CD4-positive, alpha-beta T cell (primary cell): ENCODE measurements at regions not wholly inside any gene's neighbourhood (a gene's known extent, or its start where the extent isn't known, plus 50 kb on each side); places are given as distances from the start of the nearest gene placed in this dataset.

Experiments used
- ATAC-seq: fragments of 200-7000 bp; cut with Tn5 transposase; one replicate; pipeline ENCODE4 v1.10.0; 2022; ENCODE audit warnings: mild to moderate bottlenecking; ENCODE audit not compliant: poor library complexity
- CTCF ChIA-PET: fragments of 350-600 bp; sonication (Branson Sonifier 250); formaldehyde crosslinking; loops from one replicate; lab custom pipeline; 2021; ENCODE audit warnings: antibody characterized with exemption, inconsistent platforms; lab: Charles Lee
- POLR2A ChIA-PET: fragments of 350-600 bp; sonication (Branson Sonifier 250); formaldehyde crosslinking; loops from one replicate; lab custom pipeline; 2021; ENCODE audit warnings: antibody characterized with exemption, inconsistent platforms; lab: Charles Lee
- DNase-seq, 14 experiments: peaks; one replicate each; pipeline ENCODE4 v3.0.0-alpha.2; 2013 to 2020; ENCODE audit warnings: mixed read lengths in 2 of 14
- H3K27ac ChIP-seq, 2 donors: one replicate each; pipeline versions ENCODE4 v1.5.1 to v1.7.0; 2013; ENCODE audit warnings: low read length in 2 of 2, low read depth in 1 of 2, mild to moderate bottlenecking in 1 of 2
- H3K27me3 ChIP-seq, 2 experiments: 1 replicate in 1 of 2; 2 replicates in 1 of 2; pipeline versions ENCODE4 v1.6.1 to v1.7.0; 2013; ENCODE audit warnings: low read length in 2 of 2, control low read depth in 1 of 2, mild to moderate bottlenecking in 1 of 2, moderate library complexity in 1 of 2; ENCODE audit not compliant: insufficient read depth in 2 of 2, control insufficient read depth in 1 of 2
- H3K36me3 ChIP-seq: one replicate; pipeline ENCODE4 v1.6.1; 2013; ENCODE audit warnings: low read length, control low read depth; ENCODE audit not compliant: insufficient read depth
- H3K4me1 ChIP-seq: one replicate; pipeline ENCODE4 v1.6.1; 2013; ENCODE audit warnings: low read length, control low read depth; ENCODE audit not compliant: insufficient read depth
- H3K4me3 ChIP-seq: one replicate; pipeline ENCODE4 v1.5.1; 2013; ENCODE audit warnings: mild to moderate bottlenecking, low read length, moderate library complexity
- H3K9me3 ChIP-seq, 2 experiments: 1 replicate in 1 of 2; 2 replicates in 1 of 2; pipeline versions ENCODE4 v1.6.1 to v1.7.0; 2013; ENCODE audit warnings: low read length in 2 of 2, mild to moderate bottlenecking in 2 of 2, control low read depth in 1 of 2, moderate library complexity in 1 of 2; ENCODE audit not compliant: control insufficient read depth in 1 of 2, insufficient read depth in 1 of 2
- H3K27ac Mint-ChIP-seq: one replicate; pipeline ENCODE4 v1.8.0; 2020; ENCODE audit warnings: mixed read lengths
- H3K27me3 Mint-ChIP-seq: one replicate; pipeline ENCODE4 v1.8.0; 2021; ENCODE audit warnings: mixed read lengths
- H3K36me3 Mint-ChIP-seq: one replicate; pipeline ENCODE4 v1.8.0; 2021; ENCODE audit warnings: low read depth, mixed read lengths
- H3K4me1 Mint-ChIP-seq: one replicate; pipeline ENCODE4 v1.8.0; 2021; ENCODE audit warnings: low read depth, mixed read lengths
- H3K4me3 Mint-ChIP-seq: one replicate; pipeline ENCODE4 v1.8.0; 2020; ENCODE audit warnings: mild to moderate bottlenecking, mixed read lengths
- H3K9me3 Mint-ChIP-seq: one replicate; pipeline ENCODE4 v1.8.0; 2020; ENCODE audit warnings: mixed read lengths
- intact Hi-C, 2 experiments: fragments of 100-400 bp; cut with DNase I in 1 of 2; cut with micrococcal nuclease in 1 of 2; formaldehyde crosslinking; loops; one replicate each; pipeline versions ENCODE4 v1.15.1 to v1.9.0; 2023 to 2025; cut with DNase I, micrococcal nuclease
- TF ChIP-seq, protein P1 (sequence below): fragments of 200-600 bp; IDR thresholded peaks from one replicate; pipeline ENCODE4 v1.8.0; 2022; ENCODE audit warnings: antibody characterized with exemption, mild to moderate bottlenecking

DNA sequence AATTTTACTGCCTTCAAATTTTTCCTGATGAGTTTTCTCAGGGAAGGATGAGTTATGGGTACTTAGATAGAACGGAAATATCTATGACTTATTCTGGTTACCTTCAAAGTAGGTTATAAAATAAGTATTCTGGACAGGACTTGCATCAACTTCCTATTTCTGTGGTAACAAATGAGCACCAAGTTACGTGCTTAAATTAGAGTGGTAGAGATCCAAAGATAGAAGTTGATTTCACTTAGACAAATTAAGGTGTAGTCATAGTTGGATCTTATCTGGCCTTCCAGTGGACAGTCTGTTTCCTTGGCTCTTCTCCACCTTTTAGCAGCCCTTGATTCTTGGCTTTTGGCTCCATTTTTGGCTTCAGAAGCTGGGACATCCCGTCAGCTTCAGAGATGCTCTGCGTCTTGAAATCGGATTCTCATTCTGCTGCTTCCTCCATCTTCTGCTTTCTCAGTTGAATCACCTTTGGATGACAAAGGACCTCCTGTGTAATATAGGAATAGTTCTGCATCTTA is 109.9 kb downstream of the ZNF518B start:
- TF ChIP-seq, protein P1, sequence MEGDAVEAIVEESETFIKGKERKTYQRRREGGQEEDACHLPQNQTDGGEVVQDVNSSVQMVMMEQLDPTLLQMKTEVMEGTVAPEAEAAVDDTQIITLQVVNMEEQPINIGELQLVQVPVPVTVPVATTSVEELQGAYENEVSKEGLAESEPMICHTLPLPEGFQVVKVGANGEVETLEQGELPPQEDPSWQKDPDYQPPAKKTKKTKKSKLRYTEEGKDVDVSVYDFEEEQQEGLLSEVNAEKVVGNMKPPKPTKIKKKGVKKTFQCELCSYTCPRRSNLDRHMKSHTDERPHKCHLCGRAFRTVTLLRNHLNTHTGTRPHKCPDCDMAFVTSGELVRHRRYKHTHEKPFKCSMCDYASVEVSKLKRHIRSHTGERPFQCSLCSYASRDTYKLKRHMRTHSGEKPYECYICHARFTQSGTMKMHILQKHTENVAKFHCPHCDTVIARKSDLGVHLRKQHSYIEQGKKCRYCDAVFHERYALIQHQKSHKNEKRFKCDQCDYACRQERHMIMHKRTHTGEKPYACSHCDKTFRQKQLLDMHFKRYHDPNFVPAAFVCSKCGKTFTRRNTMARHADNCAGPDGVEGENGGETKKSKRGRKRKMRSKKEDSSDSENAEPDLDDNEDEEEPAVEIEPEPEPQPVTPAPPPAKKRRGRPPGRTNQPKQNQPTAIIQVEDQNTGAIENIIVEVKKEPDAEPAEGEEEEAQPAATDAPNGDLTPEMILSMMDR, result no peak
- CTCF ChIA-PET, result no interaction called here
- Histone ChIP-seq H3K27ac (no peak overlapping the region), H3K9me3 (no peaks in the 10 kb centered on the region), H3K4me3 (no peak overlapping the region), H3K4me1 (no peaks in the 10 kb centered on the region), H3K36me3 (no peaks in the 10 kb centered on the region), H3K27me3 (no peaks in the 10 kb centered on the region)
- Mint-ChIP-seq H3K4me1 (no peaks in the 10 kb centered on the region), H3K4me3 (no peak overlapping the region), H3K9me3 (no peaks in the 10 kb centered on the region), H3K36me3 (no peaks in the 10 kb centered on the region), H3K27ac (no peak overlapping the region), H3K27me3 (peaks cover 23% of the 10 kb centered on the region)
- POLR2A ChIA-PET, result no interaction called here
- intact Hi-C loops, result no loop called here
- no peak for ATAC-seq
- DNase-seq, result no peak

DNA sequence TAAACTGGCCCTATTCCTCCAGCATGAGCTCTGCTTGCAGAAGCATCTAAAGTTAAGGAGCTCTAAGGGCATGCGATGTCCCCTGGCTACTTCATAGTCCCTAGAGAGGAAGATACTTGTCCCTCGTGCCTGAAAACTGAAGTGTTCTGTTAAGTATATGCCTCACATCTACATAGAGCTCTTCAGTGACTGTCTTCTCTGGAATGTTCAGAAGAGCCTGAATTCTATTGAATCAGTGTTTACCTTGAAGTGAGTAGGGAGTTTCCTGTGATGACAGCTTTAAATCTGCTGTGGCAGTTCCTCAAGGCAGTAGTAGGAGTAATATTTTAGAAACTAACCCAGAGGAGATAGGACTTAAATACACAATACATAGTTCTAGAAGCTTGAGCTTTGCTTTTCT is 111.2 kb downstream of the ZNF518B start:
- ATAC-seq, result no peak
- no peak overlapping the region for H3K27ac ChIP-seq
- H3K27ac Mint-ChIP-seq, result no peak overlapping the region
- H3K36me3 ChIP-seq, result no peaks in the 10 kb centered on the region
- no peaks in the 10 kb centered on the region for H3K9me3 ChIP-seq
- H3K4me3 ChIP-seq, result no peak overlapping the region
- no peaks in the 10 kb centered on the region for H3K36me3 Mint-ChIP-seq
- H3K4me1 Mint-ChIP-seq, result no peaks in the 10 kb centered on the region
- H3K27me3 ChIP-seq, result no peaks in the 10 kb centered on the region
- CTCF ChIA-PET, result interaction anchor here (0.6 kb wide), 1 partner anchor 493 kb away, joined by 3 read pairs; no protein-coding TSS in a partner anchor
- intact Hi-C loops, result no loop called here
- no peak for DNase-seq
- H3K4me1 ChIP-seq, result no peaks in the 10 kb centered on the region
- no peak overlapping the region for H3K4me3 Mint-ChIP-seq
- TF ChIP-seq, protein P1, result no peak
- no peaks in the 10 kb centered on the region for H3K9me3 Mint-ChIP-seq
- POLR2A ChIA-PET, result no interaction called here
- peaks cover 16% of the 10 kb centered on the region for H3K27me3 Mint-ChIP-seq

DNA sequence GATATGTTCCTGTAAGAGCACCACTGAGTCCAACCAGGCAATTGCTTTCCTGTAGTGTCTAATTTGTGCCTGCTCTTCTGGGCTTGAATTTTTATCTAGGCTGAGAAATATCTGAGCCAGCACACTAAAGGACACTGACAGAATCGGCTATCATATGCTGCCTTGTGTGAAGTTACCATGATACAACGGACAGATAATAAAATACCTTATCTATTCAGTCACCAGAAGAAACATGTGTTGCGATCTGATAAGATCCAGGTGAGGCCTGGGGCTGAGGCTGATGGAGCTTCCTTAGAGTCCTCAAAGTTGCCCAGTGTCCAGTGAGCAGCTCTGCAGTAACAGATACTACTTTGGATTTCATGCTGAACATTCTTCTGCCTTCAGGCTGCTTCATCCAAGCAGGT is 111.8 kb downstream of the ZNF518B start:
- no peak overlapping the region for H3K27ac ChIP-seq
- no peaks in the 10 kb centered on the region for H3K4me1 ChIP-seq
- TF ChIP-seq, protein P1, result no peak
- Mint-ChIP-seq H3K4me3 (no peak overlapping the region), H3K9me3 (no peaks in the 10 kb centered on the region), H3K27me3 (peaks cover 10% of the 10 kb centered on the region), H3K4me1 (no peaks in the 10 kb centered on the region), H3K27ac (no peak overlapping the region), H3K36me3 (no peaks in the 10 kb centered on the region)
- no peaks in the 10 kb centered on the region for H3K27me3 ChIP-seq
- DNase-seq (no peak), ATAC-seq (no peak)
- ChIA-PET CTCF (no interaction called here), POLR2A (no interaction called here)
- intact Hi-C loops, result no loop called here
- no peak overlapping the region for H3K4me3 ChIP-seq
- H3K9me3 ChIP-seq, result no peaks in the 10 kb centered on the region
- no peaks in the 10 kb centered on the region for H3K36me3 ChIP-seq
